ENCODE measurements at regions not wholly inside any gene's neighbourhood (a gene's known extent, or its start where the extent isn't known, plus 50 kb on each side); places are given as distances from the start of the nearest gene placed in this dataset.

GRCh38 chr22:44438481-44439131, 59.4 kb downstream of the RTL6 start:
- Histone ChIP-seq H3K9me3 (ENCODE audit: control insufficient read depth, low read length) (no peaks in the 10 kb centered on the region), H3K27ac (no peak overlapping the region), H3K27me3 (ENCODE audit: control insufficient read depth, insufficient read depth, low read length) (no peaks in the 10 kb centered on the region), H3K9ac (no peak overlapping the region), H3K79me2 (no peaks in the 10 kb centered on the region), H2AFZ (no peak overlapping the region), H3K4me3 (ENCODE audit: low read depth, low read length) (no peak overlapping the region), H3K4me1 (no peaks in the 10 kb centered on the region), H3K4me2 (ENCODE audit: low read length) (no peak overlapping the region), H3K36me3 (ENCODE audit: control insufficient read depth, insufficient read depth, low read length) (no peaks in the 10 kb centered on the region)
- TF ChIP-seq CTCF (IDR thresholded peaks at IDR 0.05), result no peak

- no peaks in the 10 kb centered on the region for H3K27me3 ChIP-seq (ENCODE audit: control insufficient read depth, insufficient read depth, low read length)
- no peak overlapping the region for H3K4me3 ChIP-seq (ENCODE audit: low read depth, low read length)
- TF ChIP-seq CTCF (IDR thresholded peaks at IDR 0.05), result no peak
- no peaks in the 10 kb centered on the region for H3K79me2 ChIP-seq
- H3K36me3 ChIP-seq (ENCODE audit: control insufficient read depth, insufficient read depth, low read length), result no peaks in the 10 kb centered on the region
- H3K9ac ChIP-seq, result no peak overlapping the region
- H3K27ac ChIP-seq, result no peak overlapping the region
- H2AFZ ChIP-seq, result no peak overlapping the region
- no peak overlapping the region for H3K4me2 ChIP-seq (ENCODE audit: low read length)
- no peaks in the 10 kb centered on the region for H3K9me3 ChIP-seq (ENCODE audit: control insufficient read depth, low read length)
- no peaks in the 10 kb centered on the region for H3K4me1 ChIP-seq
These were observed 60.0 kb downstream of the RTL6 start for GRCh38 chr22:44438056-44438455.

GRCh38 chr22:44437216-44438055, 60.6 kb downstream of the RTL6 start:
- H3K4me1 ChIP-seq, result no peaks in the 10 kb centered on the region
- no peak for TF ChIP-seq CTCF (IDR thresholded peaks at IDR 0.05)
- no peak overlapping the region for H2AFZ ChIP-seq

DNA sequence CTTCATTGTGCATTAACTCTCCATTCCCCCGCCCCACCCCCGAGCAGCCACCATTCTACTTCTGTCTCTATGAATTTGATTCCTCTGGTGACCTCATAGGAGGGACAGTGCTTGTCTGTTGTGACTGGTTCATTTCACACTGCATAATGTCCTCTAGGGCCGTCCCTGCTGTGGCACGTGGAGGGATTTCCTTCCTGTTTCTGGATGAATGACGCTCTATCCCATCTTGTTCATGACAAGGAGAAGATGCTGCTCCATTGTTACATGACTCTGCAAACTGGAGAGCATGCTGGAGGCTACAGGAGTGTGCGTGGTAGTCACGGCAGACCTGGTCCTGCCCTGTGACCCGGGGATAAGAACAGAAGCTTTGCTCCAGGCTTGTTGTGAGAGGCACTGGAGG, 61.3 kb downstream of the RTL6 start:
- no peak for TF ChIP-seq CTCF (IDR thresholded peaks at IDR 0.05)
- Histone ChIP-seq H2AFZ (no peak overlapping the region), H3K36me3 (ENCODE audit: control insufficient read depth, insufficient read depth, low read length) (no peaks in the 10 kb centered on the region), H3K27me3 (ENCODE audit: control insufficient read depth, insufficient read depth, low read length) (no peaks in the 10 kb centered on the region), H3K4me1 (no peaks in the 10 kb centered on the region), H3K79me2 (no peaks in the 10 kb centered on the region), H3K9ac (no peak overlapping the region), H3K9me3 (ENCODE audit: control insufficient read depth, low read length) (no peaks in the 10 kb centered on the region), H3K27ac (no peak overlapping the region), H3K4me3 (ENCODE audit: low read depth, low read length) (no peak overlapping the region), H3K4me2 (ENCODE audit: low read length) (no peak overlapping the region)

More at GRCh38 chr22:44437216-44438055, 60.6 kb downstream of the RTL6 start:
- Histone ChIP-seq H3K79me2 (no peaks in the 10 kb centered on the region), H3K27me3 (ENCODE audit: control insufficient read depth, insufficient read depth, low read length) (no peaks in the 10 kb centered on the region), H3K4me3 (ENCODE audit: low read depth, low read length) (no peak overlapping the region), H3K9me3 (ENCODE audit: control insufficient read depth, low read length) (no peaks in the 10 kb centered on the region), H3K4me2 (ENCODE audit: low read length) (no peak overlapping the region), H3K9ac (no peak overlapping the region), H3K27ac (no peak overlapping the region), H3K36me3 (ENCODE audit: control insufficient read depth, insufficient read depth, low read length) (no peaks in the 10 kb centered on the region)

Measured in parathyroid adenoma (tissue), 2 donors.